VCaP (cell line): ENCODE measurements at regions not wholly inside any gene's neighbourhood (a gene's known extent, or its start where the extent isn't known, plus 50 kb on each side); places are given as distances from the start of the nearest gene placed in this dataset.

Experiments
- H3K27ac ChIP-seq: fragments of 450-650 bp; 2 replicates; pipeline ENCODE4 v1.5.1; 2017
- CTCF ChIP-seq: fragments of 450-650 bp; conservative IDR thresholded peaks from 2 replicates; pipeline ENCODE4 v1.5.1; 2017; ENCODE audit warnings: mild to moderate bottlenecking, moderate library complexity

GRCh38 chr3:148254402-148254801 lies 443.3 kb upstream of the AGTR1 start:
- no peak overlapping the region for H3K27ac ChIP-seq
- TF ChIP-seq CTCF: no peak

GRCh38 chr3:148255981-148256969 lies 441.4 kb upstream of the AGTR1 start:
- H3K27ac ChIP-seq: no peak overlapping the region
- TF ChIP-seq CTCF: no peak

GRCh38 chr3:148262980-148263379 lies 434.7 kb upstream of the AGTR1 start:
- no peak for TF ChIP-seq CTCF

GRCh38 chr3:148265841-148266240 lies 431.9 kb upstream of the AGTR1 start:
- no peak overlapping the region for H3K27ac ChIP-seq
- no peak for TF ChIP-seq CTCF

More at GRCh38 chr3:148262980-148263379, 434.7 kb upstream of the AGTR1 start:
- H3K27ac ChIP-seq: no peak overlapping the region

GRCh38 chr3:148266341-148266740 lies 431.4 kb upstream of the AGTR1 start:
- no peak for TF ChIP-seq CTCF
- no peak overlapping the region for H3K27ac ChIP-seq

- H3K27ac ChIP-seq: no peak overlapping the region
- no peak for TF ChIP-seq CTCF
Observed at GRCh38 chr3:148269816-148270215, 427.9 kb upstream of the AGTR1 start.

GRCh38 chr3:148280623-148281242 lies 417.0 kb upstream of the AGTR1 start:
- no peak for TF ChIP-seq CTCF
- H3K27ac ChIP-seq: no peak overlapping the region
